Right lobe of liver (tissue), 4 donors: ENCODE measurements at regions not wholly inside any gene's neighbourhood (a gene's known extent, or its start where the extent isn't known, plus 50 kb on each side); places are given as distances from the start of the nearest gene placed in this dataset.

Experiments used
- CTCF ChIP-seq, 4 donors: fragments of 200-600 bp in 3 of 4; fragments of 450-650 bp in 1 of 4; IDR thresholded peaks; one replicate each; pipeline versions ENCODE4 v1.5.1 to v1.8.0; 2016 to 2022; ENCODE audit warnings: antibody characterized with exemption in 4 of 4, mild to moderate bottlenecking in 2 of 4
- POLR2A ChIP-seq: fragments of 450-650 bp; IDR thresholded peaks from one replicate; pipeline ENCODE4 v1.6.1; 2017; ENCODE audit warnings: antibody characterized with exemption, mild to moderate bottlenecking
- donor health status: DM: no; HTN: no; CAD: no.
- donor health status: DM: no; HTN: no; CAD: no.
- donor health status: DM: no; HTN: yes; CAD: no.

GRCh38 chr5:57037355-57037754 is 85.4 kb upstream of the MIER3 start:
- TF ChIP-seq POLR2A (no peak), CTCF (IDR thresholded peaks at IDR 0.05) (no peak)
